GM18870 (cell line): ENCODE measurements at regions not wholly inside any gene's neighbourhood (a gene's known extent, or its start where the extent isn't known, plus 50 kb on each side); places are given as distances from the start of the nearest gene placed in this dataset.
"Not testable (repeated sequence)": the region's sequence is repeated elsewhere in the genome, so short reads cannot be mapped to it uniquely, and the experiment has no call there.

ENCODE experiments used
- ATAC-seq: cut with Tn5 transposase; IDR thresholded peaks from one replicate; pipeline ENCODE4 v1.9.1; 2021; ENCODE audit warnings: moderate library complexity; ENCODE audit not compliant: unreplicated experiment

- not testable (repeated sequence) for ATAC-seq
Observed at GRCh38 chr1:120357046-120357445, 57.8 kb upstream of the NBPF8 start.

GRCh38 chr1:120356170-120356569 is 58.7 kb upstream of the NBPF8 start:
- ATAC-seq = not testable (repeated sequence)

- peak; percentile 67 for ATAC-seq
Observed at GRCh38 chr1:120354618-120355184, 60.1 kb upstream of the NBPF8 start.

DNA sequence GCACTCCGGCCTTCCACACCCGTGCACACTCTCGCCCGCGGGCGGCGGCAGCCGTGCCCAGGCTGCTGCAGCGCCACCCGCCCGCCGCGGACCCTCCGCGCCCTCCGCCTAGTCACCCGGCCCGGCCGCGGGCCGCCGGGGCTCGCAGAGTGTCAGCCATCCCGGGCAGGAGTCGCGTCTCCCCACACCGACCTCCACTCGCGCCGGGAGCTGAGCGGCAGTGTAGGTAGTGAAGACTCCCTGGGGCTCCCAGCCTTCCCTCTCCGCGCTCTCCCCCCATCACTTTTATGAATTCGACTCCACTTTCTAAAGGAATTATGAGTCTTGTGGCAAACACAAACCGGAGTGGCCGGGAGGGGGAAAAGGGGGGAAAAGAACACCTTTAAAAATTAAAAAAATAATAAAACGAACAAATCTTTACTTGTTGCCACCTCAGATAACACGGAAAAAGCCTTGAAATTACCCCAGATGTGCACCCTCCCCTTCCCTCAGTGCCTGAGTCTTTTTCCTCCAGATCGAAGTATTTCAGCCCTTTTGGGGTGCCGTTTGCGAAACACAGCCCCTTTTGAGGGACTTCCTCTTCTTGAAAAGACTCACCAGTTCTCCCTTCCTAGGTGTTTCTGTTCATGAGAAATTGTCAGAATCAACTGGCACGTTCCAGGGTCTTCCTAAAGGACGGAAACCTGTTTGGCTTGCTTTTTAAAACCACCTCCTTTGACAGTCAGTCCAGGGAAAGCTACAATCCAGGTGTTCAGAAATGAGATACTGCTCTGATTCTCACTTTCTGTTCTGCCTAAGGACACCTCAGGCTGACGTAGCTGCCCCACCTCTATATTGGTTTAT is 72.4 kb upstream of the NBPF8 start:
- ATAC-seq = not testable (repeated sequence)

DNA sequence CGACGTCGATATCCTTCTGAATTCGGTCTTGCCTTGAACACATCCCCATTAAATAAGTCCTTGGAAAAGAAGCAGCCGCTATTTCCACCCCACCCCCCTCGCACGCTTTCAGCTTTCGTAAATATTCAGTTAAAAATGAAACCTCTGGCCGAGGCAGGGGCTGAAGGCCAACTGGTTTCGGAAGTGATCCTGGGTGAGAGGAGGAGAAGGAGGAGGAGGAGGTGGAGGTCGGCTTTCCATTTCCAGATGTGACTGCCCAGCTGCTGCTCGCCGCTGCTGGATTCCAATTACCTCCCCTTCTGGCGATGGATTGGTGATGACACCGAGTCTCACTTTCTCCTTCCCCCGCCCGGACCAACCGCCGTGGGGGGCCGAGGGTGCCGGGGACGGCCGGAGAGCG is 73.1 kb upstream of the NBPF8 start:
- not testable (repeated sequence) for ATAC-seq

DNA sequence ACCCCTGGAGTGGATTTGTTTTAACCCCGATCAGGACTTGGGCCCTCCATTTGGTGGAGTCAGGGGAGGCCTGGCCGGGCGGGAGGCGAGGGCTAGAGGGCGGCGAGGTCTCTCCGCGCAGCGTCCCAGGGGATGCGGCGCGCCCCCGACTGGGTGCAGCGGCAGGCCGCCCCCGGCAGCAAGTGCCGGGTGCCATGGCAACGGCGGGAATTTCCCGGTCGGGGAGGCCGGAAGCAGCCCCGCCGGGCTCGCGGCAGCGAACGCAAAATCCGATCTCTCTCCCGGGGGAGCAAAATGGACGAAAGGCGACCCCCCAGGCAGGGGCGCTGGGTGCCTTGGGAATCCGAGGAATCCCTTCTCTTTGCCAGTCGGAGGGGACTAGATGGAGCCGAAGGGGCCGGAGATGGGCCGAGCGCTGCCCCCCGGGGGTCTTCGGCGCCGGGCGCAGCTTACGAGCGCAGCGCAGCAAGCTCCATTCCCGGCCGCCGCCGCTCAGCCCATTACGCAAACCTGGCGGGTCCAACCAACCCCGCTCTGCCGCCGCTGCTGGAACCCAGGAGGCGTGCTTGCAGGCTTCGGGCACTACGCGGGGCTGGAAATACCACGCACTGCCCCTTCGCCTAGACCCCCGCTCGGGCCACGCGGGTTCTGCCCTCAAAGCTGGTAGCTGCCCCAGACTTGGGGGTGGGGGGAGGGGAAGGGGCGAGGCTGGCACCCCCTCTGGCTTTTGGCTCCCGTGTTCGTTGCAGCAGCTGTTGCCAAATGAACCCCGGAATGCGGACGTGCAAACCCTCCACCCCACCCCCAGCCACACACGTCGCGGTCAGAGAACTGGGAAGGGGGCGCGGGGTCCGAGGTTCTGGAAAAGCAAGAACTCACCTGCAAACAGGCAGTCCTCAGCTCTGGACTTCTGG is 73.7 kb upstream of the NBPF8 start:
- not testable (repeated sequence) for ATAC-seq

DNA sequence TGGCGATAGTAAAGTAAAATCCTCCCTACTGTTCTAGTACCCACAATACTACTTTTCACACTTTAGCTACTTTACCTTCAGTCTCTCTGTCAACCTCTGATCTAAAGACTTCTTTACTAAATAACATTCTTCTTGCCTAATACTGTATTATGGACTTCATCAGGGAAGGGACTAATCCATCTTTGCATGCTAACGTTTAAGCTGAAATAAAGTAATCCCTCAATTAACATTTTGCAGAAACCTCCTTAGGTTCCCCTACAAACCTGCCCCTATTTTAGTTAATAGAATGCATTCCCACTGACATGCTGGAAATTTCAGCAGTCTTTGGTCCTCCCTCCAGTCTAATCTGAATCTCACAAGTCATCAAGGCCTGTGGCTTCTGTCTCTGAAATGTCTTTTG is 99.1 kb upstream of the NBPF8 start:
- ATAC-seq = not testable (repeated sequence)

GRCh38 chr1:120311930-120312329 is 102.9 kb upstream of the NBPF8 start:
- ATAC-seq = not testable (repeated sequence)

- ATAC-seq = not testable (repeated sequence)
Observed at GRCh38 chr1:120308940-120309578, 105.8 kb upstream of the NBPF8 start.

DNA sequence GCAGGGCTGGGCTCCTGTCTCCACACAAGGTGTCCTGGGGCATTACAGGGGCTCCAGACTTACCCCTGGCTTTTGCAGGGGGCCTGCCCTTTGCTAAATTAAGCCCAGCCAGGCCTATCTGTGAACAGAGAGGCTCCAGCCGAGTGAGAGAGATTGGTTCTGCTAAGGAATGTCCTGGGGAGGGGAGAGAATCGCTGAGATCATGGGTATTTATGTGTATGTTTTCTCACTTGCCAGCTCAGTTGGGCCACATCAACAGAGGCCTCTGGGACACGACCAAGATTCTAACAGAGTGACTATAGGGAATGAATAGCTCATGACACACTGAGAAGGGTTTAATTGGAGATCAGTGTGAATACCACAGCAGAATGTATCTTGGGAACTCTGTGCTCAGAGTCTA is 109.8 kb upstream of the NBPF8 start:
- not testable (repeated sequence) for ATAC-seq

DNA sequence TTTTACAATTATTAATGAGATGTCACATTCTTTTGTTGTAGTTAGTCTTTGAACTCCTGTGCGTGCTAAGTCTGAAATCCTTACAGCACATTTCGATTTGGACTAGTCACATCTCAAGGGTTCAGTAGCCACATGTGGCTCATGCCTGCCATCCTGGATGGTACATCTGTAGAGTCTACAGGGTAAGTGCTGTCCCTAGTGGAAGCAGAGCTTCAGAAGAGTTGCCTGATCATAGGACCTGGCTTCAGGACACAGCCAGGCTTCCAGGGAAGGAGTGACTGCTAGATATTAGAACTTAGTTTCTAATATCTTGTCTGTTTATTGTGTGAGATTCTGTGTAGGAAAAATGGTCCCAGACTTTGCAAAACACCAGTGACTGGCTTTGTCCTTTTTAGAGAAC is 110.5 kb upstream of the NBPF8 start:
- ATAC-seq = not testable (repeated sequence)

DNA sequence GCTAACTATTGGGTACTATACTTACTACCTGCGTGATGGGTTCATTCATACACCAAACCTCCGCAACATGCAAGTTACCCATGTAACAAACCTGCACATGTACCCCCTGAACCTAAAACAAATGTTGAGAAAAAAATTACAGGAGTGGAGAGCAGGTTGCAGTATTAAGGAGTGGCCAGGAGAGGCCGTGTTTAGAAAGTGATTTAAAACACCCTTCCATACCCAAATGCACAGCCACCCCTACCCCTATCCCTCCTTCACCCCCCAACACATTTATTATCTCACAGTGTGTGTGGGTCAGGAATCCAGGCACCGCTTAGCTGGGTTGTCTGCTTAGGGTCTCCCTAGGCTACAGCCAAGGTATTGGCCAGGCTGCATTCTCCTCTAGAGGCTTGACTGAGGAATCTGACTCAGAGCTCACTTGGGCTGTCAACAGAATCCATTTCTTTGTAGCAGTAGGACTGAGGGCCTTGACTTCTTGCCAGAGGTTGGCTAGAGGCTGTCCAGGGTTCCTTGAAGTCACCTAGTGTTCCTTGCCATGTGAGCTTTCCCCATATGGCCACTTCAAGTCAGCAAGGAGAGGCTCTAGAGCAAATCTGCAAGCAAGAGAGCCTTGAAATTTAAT is 115.3 kb upstream of the NBPF8 start:
- not testable (repeated sequence) for ATAC-seq

DNA sequence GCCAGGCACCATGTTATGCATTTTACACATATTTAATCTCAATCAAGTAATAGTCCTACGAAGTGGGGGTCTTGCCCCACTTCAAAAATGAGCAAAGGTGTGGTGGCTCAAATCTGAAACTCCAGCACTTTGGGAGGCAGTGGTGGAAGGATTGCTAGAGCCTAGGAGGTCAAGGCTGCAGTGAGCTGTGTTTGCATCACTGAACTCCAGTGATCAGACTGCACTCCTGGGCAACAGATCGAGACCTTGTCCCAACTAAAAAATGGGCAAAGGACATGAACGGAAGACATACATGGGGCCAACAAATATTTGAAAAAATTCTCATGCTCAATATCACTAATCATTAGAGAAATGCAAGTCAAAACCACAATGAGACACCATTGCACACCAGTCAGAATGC is 116.3 kb upstream of the NBPF8 start:
- not testable (repeated sequence) for ATAC-seq

DNA sequence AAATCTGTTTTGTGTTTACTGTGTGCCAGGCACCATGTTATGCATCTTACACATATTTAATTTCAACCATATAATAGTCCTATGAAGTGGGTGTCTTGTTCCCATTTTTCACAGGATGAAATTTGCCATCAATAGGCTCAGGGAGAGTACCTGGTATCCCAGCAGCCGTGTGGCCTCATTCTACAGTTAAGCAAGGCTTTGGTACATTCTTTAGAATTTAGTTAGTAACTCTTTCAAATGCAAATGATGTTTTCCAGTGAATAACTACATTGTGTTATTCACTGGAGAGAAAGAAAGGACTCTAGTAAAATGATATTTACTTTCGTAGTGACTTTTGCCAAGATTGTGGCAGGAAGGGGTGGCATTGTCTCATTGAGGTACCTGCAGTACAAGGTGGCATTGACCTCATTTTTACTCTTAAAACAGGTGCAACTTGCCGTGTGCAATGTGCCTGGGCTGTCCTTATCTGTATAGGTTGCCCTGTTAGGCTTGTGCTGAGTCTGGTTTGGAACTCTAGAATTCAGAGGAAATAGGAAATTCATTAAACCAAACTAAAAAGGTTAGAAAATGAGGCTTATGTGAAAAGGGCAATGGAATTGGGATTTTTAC is 117.4 kb upstream of the NBPF8 start:
- ATAC-seq = not testable (repeated sequence)

GRCh38 chr1:120290105-120290504 is 113.8 kb upstream of the SEC22B start:
- not testable (repeated sequence) for ATAC-seq

DNA sequence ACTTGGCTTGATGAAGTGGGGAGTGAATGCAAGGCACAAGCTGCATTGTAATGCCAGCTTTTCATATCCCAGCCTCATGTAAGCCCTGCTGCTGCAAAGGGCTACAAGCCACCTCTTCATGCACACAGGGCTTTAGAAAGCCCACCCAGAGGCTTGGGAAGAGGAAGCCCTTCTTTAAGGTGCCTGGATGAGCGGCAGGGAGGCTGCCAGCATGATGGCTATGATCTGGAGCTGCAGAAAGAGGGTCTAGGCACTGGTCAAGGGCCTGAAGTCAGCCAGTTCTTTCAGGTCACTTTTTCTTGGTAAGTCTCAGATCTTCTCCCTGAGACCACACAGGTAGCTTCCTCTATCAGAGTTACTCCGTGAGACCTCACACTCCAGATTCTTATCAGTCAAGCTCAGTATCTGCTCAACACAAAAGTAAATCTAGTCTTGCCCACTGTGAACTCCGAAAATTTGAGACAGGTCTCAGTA is 113.3 kb upstream of the SEC22B start:
- not testable (repeated sequence) for ATAC-seq

- ATAC-seq = not testable (repeated sequence)
Observed at GRCh38 chr1:120288814-120289600, 112.7 kb upstream of the SEC22B start.

DNA sequence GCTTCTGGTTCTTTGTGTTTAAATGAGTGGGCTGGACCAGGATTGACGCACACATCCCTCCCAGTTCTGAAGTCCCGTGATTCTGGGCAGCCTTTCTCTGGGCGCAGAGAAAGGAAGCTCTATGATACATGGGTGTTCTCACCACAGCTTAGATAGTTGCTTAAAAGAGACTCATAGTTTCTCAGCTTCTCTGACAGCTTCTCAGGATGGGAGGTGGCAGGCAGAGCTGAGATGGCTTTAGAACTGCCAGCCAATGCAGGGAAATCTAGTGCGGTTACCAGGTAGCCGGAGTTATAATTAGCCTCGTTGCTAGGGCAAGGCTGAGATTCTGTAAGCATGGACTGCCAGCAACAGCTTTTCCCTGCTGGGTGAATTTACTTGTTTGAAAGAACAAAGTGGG is 111.8 kb upstream of the SEC22B start:
- not testable (repeated sequence) for ATAC-seq
